ENCODE measurements at regions not wholly inside any gene's neighbourhood (a gene's known extent, or its start where the extent isn't known, plus 50 kb on each side); places are given as distances from the start of the nearest gene placed in this dataset.

- H3K27me3 ChIP-seq, result no peaks in the 10 kb centered on the region
- H3K36me3 ChIP-seq, result no peaks in the 10 kb centered on the region
- intact Hi-C loops (cut with DNase I; ENCODE audit: low total_unique reads), result loop anchor here (5.0 to 10.0 kb wide), 2 partner anchors 236 to 1028 kb away; partner anchors contain the start of gene LPP
- H3K9me3 ChIP-seq, result no peaks in the 10 kb centered on the region
- no peak overlapping the region for H3K4me3 ChIP-seq
- no peak for ATAC-seq
- in situ Hi-C loops (cut with MboI; ENCODE audit: low sequenced_read_pairs in 4 of 4), result loop anchor here in 1 of 4 donors (5.0 to 10.0 kb wide), 2 partner anchors 172 to 1026 kb away; partner anchors contain the start of gene BCL6
- H3K4me1 ChIP-seq, result peaks cover 33 to 38% of the 10 kb centered on the region in 2 donors
- peak overlapping the region in 3 of 4 donors; percentile 35 to 80 (median 79) for H3K27ac ChIP-seq
- no peak for DNase-seq
- no peak for TF ChIP-seq POLR2A (IDR thresholded peaks at IDR 0.05)
- TF ChIP-seq CTCF (IDR thresholded peaks at IDR 0.05 in 4 of 5, conservative IDR thresholded peaks at IDR 0.05 in 1 of 5), result no peak
Measured at GRCh38 chr3:187919048-187919447, 173.8 kb upstream of the BCL6 start.

- H3K4me1 ChIP-seq, result peaks cover 29 to 33% of the 10 kb centered on the region in 2 donors
- intact Hi-C loops (cut with DNase I; ENCODE audit: low total_unique reads), result loop anchor here (5.0 to 10.0 kb wide), 2 partner anchors 235 to 1028 kb away; partner anchors contain the start of gene LPP
- H3K9me3 ChIP-seq, result no peaks in the 10 kb centered on the region
- no peak overlapping the region for H3K4me3 ChIP-seq
- no peaks in the 10 kb centered on the region for H3K27me3 ChIP-seq
- DNase-seq, result no peak
- H3K27ac ChIP-seq, result peak overlapping the region in 1 of 4 donors; percentile 79
- TF ChIP-seq CTCF (IDR thresholded peaks at IDR 0.05 in 4 of 5, conservative IDR thresholded peaks at IDR 0.05 in 1 of 5), result no peak
- in situ Hi-C loops (cut with MboI; ENCODE audit: low sequenced_read_pairs in 4 of 4), result loop anchor here in 1 of 4 donors (5.0 to 10.0 kb wide), 2 partner anchors 172 to 1025 kb away; partner anchors contain the start of gene BCL6
- no peaks in the 10 kb centered on the region for H3K36me3 ChIP-seq
- no peak for ATAC-seq
Measured at GRCh38 chr3:187919544-187919943, 174.3 kb upstream of the BCL6 start.

- DNase-seq (no peak), ATAC-seq (no peak)
- intact Hi-C loops (cut with DNase I; ENCODE audit: low total_unique reads), result no loop called here
- Histone ChIP-seq H3K27ac (no peak overlapping the region), H3K4me3 (no peak overlapping the region), H3K9me3 (no peaks in the 10 kb centered on the region), H3K27me3 (no peaks in the 10 kb centered on the region), H3K4me1 (peaks cover 28 to 29% of the 10 kb centered on the region in 2 donors), H3K36me3 (no peaks in the 10 kb centered on the region)
- in situ Hi-C loops (cut with MboI; ENCODE audit: low sequenced_read_pairs in 4 of 4), result no loop called here
- no peak for TF ChIP-seq CTCF (IDR thresholded peaks at IDR 0.05 in 4 of 5, conservative IDR thresholded peaks at IDR 0.05 in 1 of 5)
- TF ChIP-seq POLR2A (IDR thresholded peaks at IDR 0.05), result no peak
Measured at GRCh38 chr3:187920030-187920429, 174.8 kb upstream of the BCL6 start.

GRCh38 chr3:187920913-187921312 is 175.6 kb upstream of the BCL6 start:
- no peaks in the 10 kb centered on the region for H3K36me3 ChIP-seq
- peak overlapping the region in 1 of 4 donors; percentile 11 for H3K27ac ChIP-seq
- in situ Hi-C loops (cut with MboI; ENCODE audit: low sequenced_read_pairs in 4 of 4) (no loop called here), intact Hi-C loops (cut with DNase I; ENCODE audit: low total_unique reads) (no loop called here)
- H3K27me3 ChIP-seq, result no peaks in the 10 kb centered on the region
- no peak overlapping the region for H3K4me3 ChIP-seq
- no peak for ATAC-seq
- no peaks in the 10 kb centered on the region for H3K9me3 ChIP-seq
- peak in 1 of 2 donors; percentile 46 for DNase-seq
- peaks cover 21 to 29% of the 10 kb centered on the region in 2 donors for H3K4me1 ChIP-seq
- TF ChIP-seq CTCF (IDR thresholded peaks at IDR 0.05 in 4 of 5, conservative IDR thresholded peaks at IDR 0.05 in 1 of 5), result no peak
- TF ChIP-seq POLR2A (IDR thresholded peaks at IDR 0.05), result no peak

Data from gastrocnemius medialis (tissue), 4 donors.